B cell (primary cell): ENCODE measurements at regions not wholly inside any gene's neighbourhood (a gene's known extent, or its start where the extent isn't known, plus 50 kb on each side); places are given as distances from the start of the nearest gene placed in this dataset.

Experiments
- ATAC-seq: fragments of 200-7000 bp; cut with Tn5 transposase; one replicate; pipeline ENCODE4 v1.10.0; 2021; ENCODE audit warnings: low read depth, mild to moderate bottlenecking, moderate number of reproducible peaks, moderate library complexity
- CTCF ChIA-PET: fragments of 350-600 bp; sonication (Branson Sonifier 250); formaldehyde crosslinking; loops from one replicate; lab custom pipeline; 2021; ENCODE audit warnings: antibody characterized with exemption, inconsistent platforms; lab: Charles Lee
- POLR2A ChIA-PET: fragments of 350-600 bp; sonication (Branson Sonifier 250); formaldehyde crosslinking; loops from one replicate; lab custom pipeline; 2021; ENCODE audit warnings: antibody characterized with exemption; lab: Charles Lee
- DNase-seq: peaks from one replicate; pipeline ENCODE4 v3.0.0; 2013
- H2AFZ ChIP-seq: 2 replicates; pipeline ENCODE4 v1.6.1; 2012; ENCODE audit warnings: mild to moderate bottlenecking, low read depth, low read length; ENCODE audit not compliant: insufficient read depth, poor library complexity, severe bottlenecking
- H3K27ac ChIP-seq, 2 donors: 1 replicate in 1 of 2; 2 replicates in 1 of 2; pipeline ENCODE4 v1.5.1; 2012 to 2013; ENCODE audit warnings: low read length in 2 of 2, mild to moderate bottlenecking in 2 of 2, moderate library complexity in 1 of 2
- H3K27me3 ChIP-seq, 4 experiments: fragments of 200-600 bp in 1 of 4; sonication (generic) in 1 of 4; replicated peaks in 1 of 4; 1 replicate in 2 of 4; 2 replicates in 2 of 4; pipeline versions ENCODE4 v1.6.1 to v1.7.0; 2013 to 2016; ENCODE audit warnings: low read length in 3 of 4, mild to moderate bottlenecking in 2 of 4, mixed read lengths in 1 of 4, moderate library complexity in 1 of 4; ENCODE audit not compliant: insufficient read depth in 4 of 4, control insufficient read depth in 3 of 4; ENCODE audit errors: control extremely low read depth in 1 of 4
- H3K36me3 ChIP-seq, 2 experiments: replicated peaks in 1 of 2; 1 replicate in 1 of 2; 2 replicates in 1 of 2; pipeline versions ENCODE4 v1.6.1 to v1.7.1; 2013; ENCODE audit warnings: low read length in 1 of 2; ENCODE audit not compliant: insufficient read depth in 2 of 2, control insufficient read depth in 1 of 2; ENCODE audit errors: control extremely low read depth in 1 of 2, extremely low read depth in 1 of 2
- H3K4me1 ChIP-seq, 2 donors: fragments of 200-600 bp in 1 of 2; sonication (generic) in 1 of 2; 1 replicate in 1 of 2; 2 replicates in 1 of 2; pipeline versions ENCODE4 v1.5.1 to v1.6.1; 2013 to 2017; ENCODE audit warnings: low read length in 2 of 2; ENCODE audit not compliant: control insufficient read depth in 2 of 2, insufficient read depth in 2 of 2
- H3K4me2 ChIP-seq: replicated peaks from 2 replicates; pipeline ENCODE3; 2012; ENCODE audit warnings: mild to moderate bottlenecking, low read depth, low read length; ENCODE audit not compliant: poor library complexity, severe bottlenecking
- H3K4me3 ChIP-seq, 5 experiments: fragments of 200-600 bp in 1 of 5; sonication (generic) in 1 of 5; 1 replicate in 3 of 5; 2 replicates in 2 of 5; pipeline versions ENCODE4 v1.5.1 to v1.7.0; 2011 to 2016; ENCODE audit warnings: low read length in 4 of 5, mild to moderate bottlenecking in 4 of 5, low read depth in 2 of 5, control low read depth in 1 of 5, moderate library complexity in 1 of 5; ENCODE audit not compliant: insufficient read depth in 1 of 5; ENCODE audit errors: control extremely low read depth in 1 of 5, extremely low read depth in 1 of 5
- H3K79me2 ChIP-seq: fragments of 200-600 bp; sonication (generic); one replicate; pipeline ENCODE4 v1.6.0; 2016; ENCODE audit warnings: low read length; ENCODE audit not compliant: control insufficient read depth, insufficient read depth
- H3K9ac ChIP-seq: fragments of 200-600 bp; sonication (generic); 2 replicates; pipeline ENCODE4 v1.6.1; 2017; ENCODE audit warnings: mild to moderate bottlenecking, low read length, moderate library complexity
- H3K9me3 ChIP-seq, 3 donors: one replicate each; pipeline versions ENCODE4 v1.6.1 to v1.7.1; 2013; ENCODE audit warnings: low read length in 2 of 3; ENCODE audit not compliant: control insufficient read depth in 2 of 3, insufficient read depth in 1 of 3; ENCODE audit errors: control extremely low read depth in 1 of 3
- H4K20me1 ChIP-seq: 2 replicates; pipeline ENCODE4 v1.6.0; 2012; ENCODE audit warnings: mild to moderate bottlenecking, low read length; ENCODE audit not compliant: insufficient read depth, control insufficient read depth, poor library complexity, severe bottlenecking
- H3K27ac Mint-ChIP-seq: one replicate; pipeline ENCODE4 v1.8.0; 2021; ENCODE audit warnings: mixed read lengths
- H3K27me3 Mint-ChIP-seq: one replicate; pipeline ENCODE4 v1.8.0; 2021; ENCODE audit warnings: mixed read lengths
- H3K4me1 Mint-ChIP-seq: one replicate; pipeline ENCODE4 v1.8.0; 2021; ENCODE audit warnings: mixed read lengths
- H3K4me3 Mint-ChIP-seq: one replicate; pipeline ENCODE4 v1.8.0; 2021; ENCODE audit warnings: mixed read lengths
- H3K9me3 Mint-ChIP-seq: one replicate; pipeline ENCODE4 v1.8.0; 2022; ENCODE audit warnings: mixed read lengths; ENCODE audit not compliant: insufficient read depth
- CTCF ChIP-seq: fragments of 200-600 bp; IDR thresholded peaks from one replicate; pipeline ENCODE4 v1.8.0; 2022; ENCODE audit warnings: antibody characterized with exemption, mild to moderate bottlenecking
- EZH2 ChIP-seq: IDR thresholded peaks from 2 replicates; pipeline ENCODE4 v1.6.1; 2012; ENCODE audit warnings: borderline replicate concordance, low read depth, mild to moderate bottlenecking, moderate library complexity, low read length; ENCODE audit not compliant: insufficient read depth, poor library complexity, severe bottlenecking
- WGBS: methylation state at CpG from one replicate; pipeline ENCODE4 v1.1.5; 2013; ENCODE audit warnings: missing lambda C conversion rate; ENCODE audit not compliant: insufficient coverage; 5-methylcytosine and 5-hydroxymethylcytosine counted together
- intact Hi-C: fragments of 100-400 bp; cut with micrococcal nuclease; formaldehyde crosslinking; loops from one replicate; pipeline ENCODE4 v1.10.0; 2022

GRCh38 chr5:40022057-40022456, 597.3 kb upstream of the DAB2 start:
- H3K4me3 ChIP-seq = no peak overlapping the region
- H3K9me3 ChIP-seq = peaks cover 0 to 3% (median 0%) of the 10 kb centered on the region in 3 donors
- peak; percentile 39 for DNase-seq
- no peaks in the 10 kb centered on the region for H3K36me3 ChIP-seq
- H3K4me1 ChIP-seq = peaks cover 5 to 6% of the 10 kb centered on the region in 2 donors
- H3K4me2 ChIP-seq = no peak overlapping the region
- WGBS = no CpG with 5 or more reads among the region's 1 CpG
- no peak overlapping the region for H2AFZ ChIP-seq
- Mint-ChIP-seq H3K27me3 (no peaks in the 10 kb centered on the region), H3K9me3 (peaks cover 1% of the 10 kb centered on the region), H3K4me3 (no peak overlapping the region), H3K4me1 (peaks cover 25% of the 10 kb centered on the region), H3K27ac (peak overlapping the region; percentile 22)
- no peaks in the 10 kb centered on the region for H3K27me3 ChIP-seq
- TF ChIP-seq EZH2 (no peak), CTCF (no peak)
- H4K20me1 ChIP-seq = no peaks in the 10 kb centered on the region
- POLR2A ChIA-PET = no interaction called here
- CTCF ChIA-PET = interaction anchor here (0.5 to 8.2 kb wide), 9 partner anchors 9 to 668 kb away, joined by 3 to 92 read pairs (median 7); partner anchors contain the start of gene PTGER4
- intact Hi-C loops = loop anchor here (5.0 to 10.0 kb wide), 2 partner anchors 75 to 573 kb away; no protein-coding TSS in a partner anchor
- no peaks in the 10 kb centered on the region for H3K79me2 ChIP-seq
- H3K9ac ChIP-seq = no peak overlapping the region
- no peak for ATAC-seq
- no peak overlapping the region for H3K27ac ChIP-seq

- H3K4me2 ChIP-seq = no peak overlapping the region
- peaks cover 0 to 3% (median 0%) of the 10 kb centered on the region in 3 donors for H3K9me3 ChIP-seq
- ChIA-PET POLR2A (no interaction called here), CTCF (interaction anchor here (1.0 to 8.2 kb wide), 11 partner anchors 10 to 714 kb away, joined by 3 to 92 read pairs (median 5); partner anchors contain the start of gene PTGER4)
- no peak overlapping the region for H3K27ac Mint-ChIP-seq
- peak; percentile 57 for ATAC-seq
- intact Hi-C loops = loop anchor here (1.0 to 10.0 kb wide), 3 partner anchors 74 to 667 kb away; no protein-coding TSS in a partner anchor
- H3K36me3 ChIP-seq = no peaks in the 10 kb centered on the region
- H3K4me1 Mint-ChIP-seq = peaks cover 20% of the 10 kb centered on the region
- peak; percentile 50 for DNase-seq
- WGBS = no CpG with 5 or more reads among the region's 2 CpGs
- no peaks in the 10 kb centered on the region for H3K79me2 ChIP-seq
- H3K4me3 Mint-ChIP-seq = no peak overlapping the region
- no peak overlapping the region for H3K27ac ChIP-seq
- H3K4me1 ChIP-seq = peaks cover 5 to 6% of the 10 kb centered on the region in 2 donors
- H3K9me3 Mint-ChIP-seq = no peaks in the 10 kb centered on the region
- TF ChIP-seq CTCF = peak; percentile 57
- no peak for TF ChIP-seq EZH2
- H3K27me3 ChIP-seq = no peaks in the 10 kb centered on the region
- no peak overlapping the region for H3K4me3 ChIP-seq
- no peaks in the 10 kb centered on the region for H3K27me3 Mint-ChIP-seq
- H2AFZ ChIP-seq = no peak overlapping the region
- H4K20me1 ChIP-seq = no peaks in the 10 kb centered on the region
- no peak overlapping the region for H3K9ac ChIP-seq
These were observed 596.2 kb upstream of the DAB2 start for GRCh38 chr5:40021007-40021406.
